Sigmoid colon (tissue), 6 donors: ENCODE measurements at regions not wholly inside any gene's neighbourhood (a gene's known extent, or its start where the extent isn't known, plus 50 kb on each side); places are given as distances from the start of the nearest gene placed in this dataset.

Experiments
- DNase-seq: peaks from one replicate; pipeline ENCODE4 v3.0.0-alpha.2; 2019
- H3K27ac ChIP-seq, 4 donors: fragments of 200-600 bp; sonication (generic); one replicate each; pipeline ENCODE4 v1.5.1; 2016 to 2019; ENCODE audit warnings: mild to moderate bottlenecking in 1 of 4
- H3K27me3 ChIP-seq, 3 donors: fragments of 200-600 bp; sonication (generic); one replicate each; pipeline ENCODE4 v1.5.1; 2019; ENCODE audit warnings: mild to moderate bottlenecking in 1 of 3
- H3K36me3 ChIP-seq, 4 donors: fragments of 200-600 bp; sonication (generic); one replicate each; pipeline ENCODE4 v1.5.1; 2016 to 2019
- H3K4me1 ChIP-seq, 4 donors: fragments of 200-600 bp; sonication (generic); one replicate each; pipeline ENCODE4 v1.5.1; 2017 to 2019
- H3K4me3 ChIP-seq, 4 donors: fragments of 200-600 bp; sonication (generic); one replicate each; pipeline ENCODE4 v1.5.1; 2017 to 2019; ENCODE audit warnings: mild to moderate bottlenecking in 2 of 4, moderate library complexity in 1 of 4
- H3K9me3 ChIP-seq, 4 donors: fragments of 200-600 bp in 3 of 4; sonication (generic) in 3 of 4; one replicate each; pipeline versions ENCODE4 v1.5.1 to v1.6.1; 2013 to 2019
- EP300 ChIP-seq, 4 donors: sonication (generic); formaldehyde crosslinking; IDR thresholded peaks; one replicate each; pipeline ENCODE4 v1.6.1; 2017; ENCODE audit warnings: antibody characterized with exemption in 4 of 4
- POLR2A ChIP-seq, 2 donors: fragments of 450-650 bp; IDR thresholded peaks; one replicate each; pipeline ENCODE4 v1.6.1; 2016; ENCODE audit warnings: antibody characterized with exemption in 2 of 2, mild to moderate bottlenecking in 2 of 2, moderate library complexity in 2 of 2
- POLR2AphosphoS5 ChIP-seq, 4 donors: sonication (generic); formaldehyde crosslinking; IDR thresholded peaks; one replicate each; pipeline ENCODE4 v1.6.1; 2017; ENCODE audit warnings: antibody characterized with exemption in 4 of 4
- WGBS, 2 donors: extraction: QIAGEN DNeasy Blood & Tissue Kit; methylation state at CpG; one replicate each; pipeline ENCODE4 v1.1.7; 2013; 5-methylcytosine and 5-hydroxymethylcytosine counted together
- intact Hi-C: fragments of 100-400 bp; cut with DNase I; formaldehyde crosslinking; loops from one replicate; pipeline ENCODE4 v1.15.1; 2023
- TF ChIP-seq, protein P1 (sequence below), 4 experiments: fragments of 450-650 bp in 3 of 4; fragments of 200-600 bp in 1 of 4; IDR thresholded peaks; one replicate each; pipeline ENCODE4 v1.5.1; 2016 to 2019; ENCODE audit warnings: antibody characterized with exemption in 4 of 4, mild to moderate bottlenecking in 3 of 4, moderate library complexity in 2 of 4
- donor health status: healthy with polysubstance abuse.
- donor health status: healthy.

DNA sequence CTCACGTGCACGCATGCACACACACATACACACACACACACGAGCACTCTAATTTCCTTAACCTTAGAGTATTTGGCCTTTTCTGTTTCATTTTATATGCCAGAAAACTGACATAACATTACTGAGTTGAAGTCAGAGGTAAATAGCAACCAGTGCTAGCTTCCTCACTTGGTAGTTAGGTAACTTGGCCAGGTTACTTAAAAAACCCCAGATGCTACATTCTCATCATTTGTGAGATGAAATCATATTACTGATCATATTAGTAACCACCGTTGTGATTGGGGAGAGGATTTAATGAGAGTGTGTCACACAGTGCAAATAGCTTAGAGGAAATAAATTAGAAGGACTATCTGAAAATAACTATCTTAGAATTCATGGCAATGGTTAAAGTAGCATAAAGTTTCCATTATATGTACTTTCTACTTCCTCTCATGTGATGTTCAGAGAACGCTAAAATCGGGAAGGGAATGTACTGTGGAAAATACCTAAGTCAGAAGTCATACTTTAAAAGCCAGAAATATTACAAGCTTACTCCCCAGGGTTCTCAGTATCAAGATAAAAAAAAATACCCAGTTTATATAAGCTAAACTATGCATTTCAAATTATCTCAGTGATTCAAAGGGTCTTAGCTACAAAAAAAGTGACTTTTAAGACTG lies 120.5 kb downstream of the TUSC1 start:
- TF ChIP-seq POLR2AphosphoS5 (IDR thresholded peaks at IDR 0.05) (no peak), EP300 (IDR thresholded peaks at IDR 0.05) (no peak), POLR2A (IDR thresholded peaks at IDR 0.05) (no peak)
- TF ChIP-seq, protein P1, sequence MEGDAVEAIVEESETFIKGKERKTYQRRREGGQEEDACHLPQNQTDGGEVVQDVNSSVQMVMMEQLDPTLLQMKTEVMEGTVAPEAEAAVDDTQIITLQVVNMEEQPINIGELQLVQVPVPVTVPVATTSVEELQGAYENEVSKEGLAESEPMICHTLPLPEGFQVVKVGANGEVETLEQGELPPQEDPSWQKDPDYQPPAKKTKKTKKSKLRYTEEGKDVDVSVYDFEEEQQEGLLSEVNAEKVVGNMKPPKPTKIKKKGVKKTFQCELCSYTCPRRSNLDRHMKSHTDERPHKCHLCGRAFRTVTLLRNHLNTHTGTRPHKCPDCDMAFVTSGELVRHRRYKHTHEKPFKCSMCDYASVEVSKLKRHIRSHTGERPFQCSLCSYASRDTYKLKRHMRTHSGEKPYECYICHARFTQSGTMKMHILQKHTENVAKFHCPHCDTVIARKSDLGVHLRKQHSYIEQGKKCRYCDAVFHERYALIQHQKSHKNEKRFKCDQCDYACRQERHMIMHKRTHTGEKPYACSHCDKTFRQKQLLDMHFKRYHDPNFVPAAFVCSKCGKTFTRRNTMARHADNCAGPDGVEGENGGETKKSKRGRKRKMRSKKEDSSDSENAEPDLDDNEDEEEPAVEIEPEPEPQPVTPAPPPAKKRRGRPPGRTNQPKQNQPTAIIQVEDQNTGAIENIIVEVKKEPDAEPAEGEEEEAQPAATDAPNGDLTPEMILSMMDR (IDR thresholded peaks at IDR 0.05): no peak
- Histone ChIP-seq H3K27ac (no peak overlapping the region), H3K4me1 (no peaks in the 10 kb centered on the region), H3K27me3 (no peaks in the 10 kb centered on the region), H3K36me3 (no peaks in the 10 kb centered on the region), H3K9me3 (no peaks in the 10 kb centered on the region), H3K4me3 (no peak overlapping the region)
- DNase-seq: no peak
- WGBS, 2 donors: 68 to 75% methylated on average over 6 of the region's 6 CpGs
- intact Hi-C loops: no loop called here

DNA sequence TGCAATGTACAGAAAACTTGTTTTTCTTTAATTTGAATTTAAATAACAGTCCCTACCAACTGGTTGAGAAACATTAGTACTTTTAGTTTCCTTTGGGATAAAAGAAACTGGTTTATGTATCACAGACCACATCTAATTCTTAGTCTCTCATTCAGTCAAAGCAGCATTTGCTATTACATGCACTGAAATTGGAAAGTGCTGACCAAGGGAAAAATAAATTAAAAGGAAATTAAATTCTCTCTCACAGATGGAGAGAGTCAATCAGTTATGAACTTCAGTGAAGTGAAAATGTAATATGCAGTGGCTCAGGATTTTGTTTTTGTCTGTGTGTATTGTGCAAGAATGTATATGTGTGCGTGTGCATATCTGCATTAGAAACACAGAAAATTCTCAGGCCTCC lies 121.7 kb downstream of the TUSC1 start:
- Histone ChIP-seq H3K9me3 (no peaks in the 10 kb centered on the region), H3K36me3 (no peaks in the 10 kb centered on the region), H3K4me3 (no peak overlapping the region), H3K27ac (no peak overlapping the region), H3K27me3 (no peaks in the 10 kb centered on the region), H3K4me1 (no peaks in the 10 kb centered on the region)
- TF ChIP-seq, protein P1 (IDR thresholded peaks at IDR 0.05): no peak
- TF ChIP-seq POLR2A (IDR thresholded peaks at IDR 0.05) (no peak), EP300 (IDR thresholded peaks at IDR 0.05) (no peak), POLR2AphosphoS5 (IDR thresholded peaks at IDR 0.05) (no peak)
- 85 to 88% methylated on average over 1 of the region's 1 CpG for WGBS, 2 donors
- no peak for DNase-seq
- intact Hi-C loops: no loop called here

DNA sequence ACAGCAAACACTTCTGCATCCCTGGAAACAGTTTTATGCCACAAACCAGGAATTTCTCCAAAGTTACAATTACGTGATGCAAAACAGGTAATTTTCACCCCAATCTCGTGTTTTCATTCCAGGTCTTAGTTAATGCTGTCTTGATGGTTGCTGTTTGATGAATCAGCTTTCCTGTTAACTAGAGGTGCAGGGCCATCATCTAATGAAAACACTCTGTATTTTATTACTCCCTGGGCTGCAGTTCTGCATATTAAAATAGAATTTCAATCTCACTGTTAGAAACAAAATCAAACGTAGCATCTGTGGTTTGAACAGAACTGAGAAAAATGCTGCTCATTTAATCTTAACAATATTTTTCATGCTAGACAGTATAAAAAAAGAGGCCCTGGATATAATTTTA lies 129.4 kb downstream of the TUSC1 start:
- intact Hi-C loops: no loop called here
- Histone ChIP-seq H3K4me3 (no peak overlapping the region), H3K4me1 (no peaks in the 10 kb centered on the region), H3K27me3 (no peaks in the 10 kb centered on the region), H3K27ac (no peak overlapping the region), H3K9me3 (no peaks in the 10 kb centered on the region), H3K36me3 (no peaks in the 10 kb centered on the region)
- TF ChIP-seq POLR2AphosphoS5 (IDR thresholded peaks at IDR 0.05): no peak
- TF ChIP-seq EP300 (IDR thresholded peaks at IDR 0.05): no peak
- TF ChIP-seq, protein P1 (IDR thresholded peaks at IDR 0.05): no peak
- TF ChIP-seq POLR2A (IDR thresholded peaks at IDR 0.05): no peak
- WGBS, 2 donors: 77 to 86% methylated on average over 3 of the region's 3 CpGs
- DNase-seq: no peak

DNA sequence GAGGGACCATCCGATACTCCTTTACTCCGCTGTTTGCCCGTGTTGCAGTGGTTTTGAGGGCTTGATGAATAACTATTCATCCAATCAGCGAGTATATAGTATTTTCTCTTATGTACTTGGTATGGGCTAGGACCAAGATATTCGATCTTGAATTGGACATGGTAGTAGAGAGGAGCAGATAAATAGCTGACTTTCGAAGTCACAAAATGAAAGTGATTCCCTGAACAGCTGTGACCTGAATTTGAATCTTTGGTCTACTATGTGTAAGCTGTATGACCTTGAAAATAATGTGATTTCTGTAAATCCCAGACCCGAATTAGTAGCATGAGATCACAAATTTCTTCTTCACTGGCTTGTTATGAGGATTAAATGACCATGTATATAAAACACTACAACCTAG lies 134.4 kb downstream of the TUSC1 start:
- 91 to 93% methylated on average over 7 of the region's 7 CpGs for WGBS, 2 donors
- TF ChIP-seq, protein P1 (IDR thresholded peaks at IDR 0.05): no peak
- TF ChIP-seq POLR2A (IDR thresholded peaks at IDR 0.05) (no peak), POLR2AphosphoS5 (IDR thresholded peaks at IDR 0.05) (no peak), EP300 (IDR thresholded peaks at IDR 0.05) (no peak)
- H3K4me1 ChIP-seq: no peaks in the 10 kb centered on the region
- intact Hi-C loops: no loop called here
- no peaks in the 10 kb centered on the region for H3K36me3 ChIP-seq
- H3K9me3 ChIP-seq: no peaks in the 10 kb centered on the region
- H3K27ac ChIP-seq: no peak overlapping the region
- H3K4me3 ChIP-seq: no peak overlapping the region
- no peaks in the 10 kb centered on the region for H3K27me3 ChIP-seq
- DNase-seq: no peak

DNA sequence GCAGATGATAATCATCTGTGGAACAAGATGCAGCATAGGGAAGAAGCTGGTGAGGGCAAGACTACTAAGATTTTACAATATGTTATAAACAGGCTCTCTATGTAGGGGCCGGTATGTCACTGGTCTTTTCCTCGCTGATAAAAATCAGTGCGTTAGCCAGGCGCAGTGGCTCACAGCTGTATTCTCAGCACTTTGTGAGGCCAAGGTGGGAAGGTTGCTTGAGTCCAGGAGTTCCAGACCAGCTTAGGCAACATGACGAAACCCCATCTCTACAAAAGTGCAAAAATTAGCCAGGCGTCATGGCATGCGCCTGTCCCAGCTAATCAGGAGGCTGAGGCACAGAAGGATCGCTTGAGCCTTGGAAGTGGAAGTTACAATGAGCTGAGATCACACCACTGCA lies 135.9 kb downstream of the TUSC1 start:
- Histone ChIP-seq H3K36me3 (no peaks in the 10 kb centered on the region), H3K4me3 (no peak overlapping the region), H3K27ac (no peak overlapping the region), H3K27me3 (no peaks in the 10 kb centered on the region), H3K4me1 (no peaks in the 10 kb centered on the region), H3K9me3 (no peaks in the 10 kb centered on the region)
- intact Hi-C loops: no loop called here
- WGBS, 2 donors: 87 to 89% methylated on average over 8 of the region's 8 CpGs
- no peak for DNase-seq
- TF ChIP-seq EP300 (IDR thresholded peaks at IDR 0.05): no peak
- TF ChIP-seq POLR2A (IDR thresholded peaks at IDR 0.05): no peak
- TF ChIP-seq POLR2AphosphoS5 (IDR thresholded peaks at IDR 0.05): no peak
- TF ChIP-seq, protein P1 (IDR thresholded peaks at IDR 0.05): no peak
